ENCODE measurements at regions not wholly inside any gene's neighbourhood (a gene's known extent, or its start where the extent isn't known, plus 50 kb on each side); places are given as distances from the start of the nearest gene placed in this dataset.

- intact Hi-C loops (cut with micrococcal nuclease; ENCODE audit: unreplicated experiment): no loop called here
- Histone ChIP-seq H3K79me2 (ENCODE audit: control insufficient read depth, insufficient read depth, low read length) (no peaks in the 10 kb centered on the region), H4K20me1 (ENCODE audit: control insufficient read depth, insufficient read depth) (no peaks in the 10 kb centered on the region), H2AFZ (ENCODE audit: control insufficient read depth, low read depth, low read length) (no peak overlapping the region), H3K9ac (ENCODE audit: control insufficient read depth, insufficient read depth, low read length) (no peak overlapping the region), H3K27ac (ENCODE audit: control insufficient read depth, insufficient read depth) (no peak overlapping the region), H3K4me3 (no peak overlapping the region), H3K9me3 (replicated peaks; ENCODE audit: control insufficient read depth, insufficient read depth, low read length) (no peaks in the 10 kb centered on the region), H3K27me3 (replicated peaks in 1 of 2; ENCODE audit: control insufficient read depth in 2 of 2, insufficient read depth in 2 of 2, low read length in 1 of 2) (no peaks in the 10 kb centered on the region), H3K36me3 (ENCODE audit: control insufficient read depth in 2 of 2, insufficient read depth in 2 of 2, low read length in 1 of 2) (no peaks in the 10 kb centered on the region), H3K4me1 (ENCODE audit: control insufficient read depth, insufficient read depth, low read length) (no peaks in the 10 kb centered on the region), H3K4me2 (ENCODE audit: control insufficient read depth, insufficient read depth) (no peak overlapping the region)
- ChIA-PET CTCF (interaction anchor here (0.5 kb wide), 1 partner anchor 52 kb away, joined by 4 read pairs; no protein-coding TSS in a partner anchor), POLR2A (no interaction called here), SMC1A (ENCODE audit: uncharacterized antibody, unreplicated experiment) (no interaction called here), RAD21 (ENCODE audit: unreplicated experiment) (no interaction called here)
- in situ Hi-C loops (cut with MboI): no loop called here
- TF ChIP-seq BCLAF1 (IDR thresholded peaks at IDR 0.05) (no peak), IRF3 (IDR thresholded peaks at IDR 0.05) (no peak), IRF5 (IDR thresholded peaks at IDR 0.05; ENCODE audit: borderline replicate concordance) (no peak), ZBTB33 (IDR thresholded peaks at IDR 0.05) (no peak)
- FAIRE-seq (no peak), ATAC-seq (no peak), DNase-seq (ENCODE audit: low read depth, low spot score) (no peak)
- WGBS (ENCODE audit: insufficient coverage, insufficient replicate concordance, low lambda C conversion rate, missing lambda C conversion rate): 5% methylated on average over 3 of the region's 3 CpGs
- BruUV-seq (replicated peaks): no TSS peak
Observed at GRCh38 chr5:20368571-20369517, 380.8 kb upstream of the CDH18 start.

All from GM12878 (cell line).